DND-41 (cell line): ENCODE measurements at regions not wholly inside any gene's neighbourhood (a gene's known extent, or its start where the extent isn't known, plus 50 kb on each side); places are given as distances from the start of the nearest gene placed in this dataset.

Experiments
- EZH2 ChIP-seq: IDR thresholded peaks from 3 replicates; pipeline ENCODE4 v1.6.1; 2012; ENCODE audit warnings: borderline replicate concordance, low read depth, mild to moderate bottlenecking, moderate library complexity, low read length, inconsistent platforms; ENCODE audit not compliant: severe bottlenecking
- TF ChIP-seq, protein P1 (sequence below): IDR thresholded peaks from 2 replicates; pipeline ENCODE4 v1.5.1; 2012; ENCODE audit warnings: borderline replicate concordance, low read length, moderate library complexity, mild to moderate bottlenecking; ENCODE audit not compliant: poor library complexity, severe bottlenecking; ENCODE audit errors: extremely low read depth

DNA sequence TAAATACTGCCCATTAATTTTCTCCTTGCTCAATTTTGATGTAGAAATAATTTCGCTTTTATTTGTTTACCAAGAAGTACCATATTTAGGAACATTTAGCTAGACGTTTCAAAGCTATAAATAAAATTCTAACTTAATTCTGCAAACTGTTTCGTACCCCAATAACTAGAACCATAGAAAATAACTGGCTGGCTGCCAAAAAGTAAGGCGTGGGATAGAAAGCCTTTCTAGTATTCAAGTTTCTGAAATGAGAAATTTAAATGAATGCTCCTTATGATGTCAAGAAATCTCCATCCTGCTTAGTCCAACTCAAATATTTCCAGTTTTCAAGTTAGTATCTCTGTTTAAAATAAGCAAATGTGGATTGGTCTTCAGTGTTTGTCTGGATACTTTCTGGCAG, 167.4 kb downstream of the FBXO8 start:
- TF ChIP-seq, protein P1, sequence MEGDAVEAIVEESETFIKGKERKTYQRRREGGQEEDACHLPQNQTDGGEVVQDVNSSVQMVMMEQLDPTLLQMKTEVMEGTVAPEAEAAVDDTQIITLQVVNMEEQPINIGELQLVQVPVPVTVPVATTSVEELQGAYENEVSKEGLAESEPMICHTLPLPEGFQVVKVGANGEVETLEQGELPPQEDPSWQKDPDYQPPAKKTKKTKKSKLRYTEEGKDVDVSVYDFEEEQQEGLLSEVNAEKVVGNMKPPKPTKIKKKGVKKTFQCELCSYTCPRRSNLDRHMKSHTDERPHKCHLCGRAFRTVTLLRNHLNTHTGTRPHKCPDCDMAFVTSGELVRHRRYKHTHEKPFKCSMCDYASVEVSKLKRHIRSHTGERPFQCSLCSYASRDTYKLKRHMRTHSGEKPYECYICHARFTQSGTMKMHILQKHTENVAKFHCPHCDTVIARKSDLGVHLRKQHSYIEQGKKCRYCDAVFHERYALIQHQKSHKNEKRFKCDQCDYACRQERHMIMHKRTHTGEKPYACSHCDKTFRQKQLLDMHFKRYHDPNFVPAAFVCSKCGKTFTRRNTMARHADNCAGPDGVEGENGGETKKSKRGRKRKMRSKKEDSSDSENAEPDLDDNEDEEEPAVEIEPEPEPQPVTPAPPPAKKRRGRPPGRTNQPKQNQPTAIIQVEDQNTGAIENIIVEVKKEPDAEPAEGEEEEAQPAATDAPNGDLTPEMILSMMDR = no peak
- no peak for TF ChIP-seq EZH2
